HG03060 (cell line): ENCODE measurements at regions not wholly inside any gene's neighbourhood (a gene's known extent, or its start where the extent isn't known, plus 50 kb on each side); places are given as distances from the start of the nearest gene placed in this dataset.
"Not testable (repeated sequence)": the region's sequence is repeated elsewhere in the genome, so short reads cannot be mapped to it uniquely, and the experiment has no call there.

Source experiments
- ATAC-seq: cut with Tn5 transposase; IDR thresholded peaks from one replicate; pipeline ENCODE4 v1.9.1; 2021; ENCODE audit warnings: low read depth, moderate number of reproducible peaks; ENCODE audit not compliant: unreplicated experiment

DNA sequence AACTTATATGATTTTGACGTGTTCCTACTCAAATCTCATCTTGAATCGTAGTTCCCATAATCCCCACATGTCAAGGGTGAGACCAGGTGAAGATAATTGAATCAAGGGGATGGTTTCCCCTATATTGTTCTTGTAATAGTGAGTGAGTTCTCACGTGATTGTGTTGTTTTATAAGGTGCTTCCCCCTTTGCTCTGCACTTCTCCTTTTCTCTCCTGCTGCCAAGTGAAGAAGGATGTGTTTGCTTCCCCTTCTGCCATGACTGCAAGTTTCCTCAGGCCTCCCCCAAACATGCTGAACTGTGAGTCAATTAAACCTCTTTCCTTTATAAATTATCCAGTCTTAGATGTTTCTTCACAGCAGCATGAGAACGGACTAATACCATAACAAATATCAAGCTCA lies 83.2 kb downstream of the MANEA start:
- no peak for ATAC-seq

DNA sequence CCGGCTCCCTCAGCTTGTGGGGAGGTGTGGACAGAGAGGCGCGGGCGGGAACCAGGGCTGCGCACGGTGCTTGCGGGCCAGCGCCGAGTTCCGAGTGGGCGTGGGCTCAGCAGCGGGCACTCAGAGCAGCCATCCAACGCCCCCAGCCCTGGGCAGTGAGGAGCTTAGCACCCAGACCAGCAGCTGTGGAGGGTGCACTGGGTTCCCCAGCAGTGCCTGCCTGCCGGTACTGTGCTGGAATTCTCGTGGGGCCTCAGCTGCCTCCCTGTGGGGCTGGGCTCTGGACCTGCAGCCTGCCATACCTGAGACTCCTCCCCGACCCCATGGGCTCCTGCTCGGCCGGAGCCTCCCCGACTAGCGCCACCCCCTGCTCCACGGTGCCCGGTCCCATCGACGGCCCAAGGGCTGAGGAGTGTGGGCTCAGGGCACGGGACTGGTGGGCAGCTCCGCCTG lies 92.7 kb downstream of the MANEA start:
- no peak for ATAC-seq

DNA sequence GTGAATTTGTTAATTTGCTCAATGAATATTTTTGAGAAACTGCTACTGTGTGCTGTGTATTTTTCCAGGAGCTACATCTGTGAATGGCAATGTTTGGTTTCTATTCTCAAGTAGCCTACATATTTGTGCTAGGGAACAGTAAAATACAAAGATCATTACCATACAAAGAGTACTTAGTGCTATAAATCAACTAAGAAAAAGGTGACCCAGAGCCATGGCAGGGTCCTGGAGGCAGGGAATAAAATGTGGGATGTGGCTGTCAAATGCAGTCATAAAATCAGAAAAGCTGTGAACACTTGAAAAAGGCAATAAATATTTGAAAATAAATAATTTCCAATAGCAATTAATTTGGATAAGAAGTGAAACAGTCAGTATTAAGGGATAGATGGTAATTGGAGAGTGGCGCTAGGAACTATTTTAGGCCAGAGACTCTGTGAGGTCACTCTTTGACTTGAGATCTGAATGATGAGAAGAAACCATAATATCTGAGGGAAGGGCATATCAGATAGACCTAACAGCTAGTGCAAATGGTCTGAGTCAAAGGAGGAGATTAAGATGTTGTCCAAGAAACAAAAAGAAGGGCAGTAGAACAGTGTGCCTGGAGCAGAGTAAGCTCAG lies 98.8 kb downstream of the MANEA start:
- no peak for ATAC-seq

DNA sequence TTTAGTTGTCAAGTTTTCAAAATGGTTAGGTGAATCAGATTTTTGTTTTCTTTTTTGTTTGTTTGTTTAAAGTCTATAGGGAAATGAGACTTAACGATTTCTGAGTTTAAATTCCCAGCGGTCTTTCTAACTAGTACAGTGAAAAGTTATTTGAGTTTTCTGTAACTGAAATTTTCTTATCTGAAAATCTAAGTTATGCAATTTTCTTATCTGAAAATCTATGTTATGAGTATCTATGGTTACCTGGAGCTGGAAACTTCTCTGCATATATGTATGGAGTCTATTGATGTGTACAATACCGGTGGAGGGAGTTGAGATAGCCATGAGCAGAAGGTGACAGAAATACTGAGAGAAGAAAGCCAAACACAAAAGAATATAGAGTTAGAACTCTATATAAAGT lies 102.6 kb downstream of the MANEA start:
- ATAC-seq, result no peak

DNA sequence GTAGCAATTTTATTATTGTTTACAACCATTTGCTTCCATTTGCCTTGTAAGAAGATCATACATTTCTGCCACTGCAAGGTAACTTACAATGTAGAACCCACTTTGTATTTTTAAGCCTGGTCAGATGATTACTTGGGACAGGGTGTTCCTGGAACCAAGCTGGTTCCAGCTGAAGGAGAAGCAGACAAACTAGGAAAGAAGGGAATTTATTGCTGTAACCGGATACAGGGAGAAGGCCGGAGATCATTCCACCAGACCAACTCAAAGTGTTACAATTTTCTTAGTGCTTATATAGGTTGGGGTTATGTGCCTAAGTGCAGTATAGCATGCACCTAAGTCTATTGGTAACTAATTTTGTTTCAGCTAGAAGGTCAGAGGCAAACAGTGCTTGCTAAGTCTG lies 104.4 kb downstream of the MANEA start:
- no peak for ATAC-seq

DNA sequence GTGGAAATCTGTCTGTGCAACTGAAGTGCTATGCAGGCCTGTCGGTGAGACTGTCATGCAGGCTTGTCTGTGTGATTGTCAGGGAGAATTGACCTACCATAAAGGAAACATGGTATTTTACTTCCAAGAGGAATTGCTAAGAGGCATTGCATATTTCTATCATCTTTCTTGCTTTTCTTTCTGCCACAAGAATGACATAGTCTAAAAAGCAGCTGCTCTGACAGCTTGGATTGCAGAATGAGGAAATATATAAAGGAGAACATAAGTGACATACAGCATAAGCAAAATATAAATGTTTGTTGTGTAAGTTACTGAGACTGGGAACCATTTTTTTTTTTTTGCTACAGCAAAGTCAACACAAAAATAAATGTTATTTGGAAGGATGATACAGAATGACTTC lies 105.1 kb downstream of the MANEA start:
- no peak for ATAC-seq

DNA sequence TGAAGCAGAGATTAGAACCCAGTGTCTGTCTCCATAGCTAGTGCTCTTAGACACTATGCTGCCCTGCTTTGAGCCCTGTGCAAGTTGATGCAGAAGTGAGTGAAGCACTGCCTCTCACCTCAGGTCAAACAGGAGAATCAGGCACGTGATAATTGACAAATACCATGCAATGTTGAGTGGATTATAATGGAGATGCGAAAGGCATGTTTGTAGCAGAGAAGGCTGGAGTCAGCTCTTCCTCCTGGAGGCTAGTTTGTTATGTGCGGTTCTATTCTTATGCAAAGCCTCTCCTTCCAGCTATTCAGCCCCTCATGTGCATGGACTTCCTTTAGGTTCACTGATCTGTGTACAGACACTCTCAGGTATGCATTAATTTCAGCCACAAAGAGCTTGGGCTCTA lies 108.5 kb downstream of the MANEA start:
- no peak for ATAC-seq

DNA sequence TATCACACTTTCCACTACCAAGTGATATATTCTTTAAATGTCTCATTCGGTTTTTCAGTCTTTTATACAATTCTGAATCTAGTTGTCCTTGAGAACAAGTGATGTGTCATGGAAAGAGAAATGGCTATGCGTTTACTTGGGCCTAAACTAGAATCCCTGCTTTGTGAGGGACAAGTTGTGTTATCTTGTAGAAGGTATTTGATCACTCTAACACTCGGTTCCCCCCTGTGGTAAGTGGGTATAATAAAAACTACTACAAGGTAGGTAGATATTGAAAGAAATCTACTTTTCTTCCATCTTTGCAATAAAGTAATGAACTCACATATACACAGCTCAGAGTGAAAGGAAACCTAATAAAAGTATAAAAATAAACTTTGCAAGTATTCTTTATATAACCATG lies 108.9 kb downstream of the MANEA start:
- no peak for ATAC-seq

DNA sequence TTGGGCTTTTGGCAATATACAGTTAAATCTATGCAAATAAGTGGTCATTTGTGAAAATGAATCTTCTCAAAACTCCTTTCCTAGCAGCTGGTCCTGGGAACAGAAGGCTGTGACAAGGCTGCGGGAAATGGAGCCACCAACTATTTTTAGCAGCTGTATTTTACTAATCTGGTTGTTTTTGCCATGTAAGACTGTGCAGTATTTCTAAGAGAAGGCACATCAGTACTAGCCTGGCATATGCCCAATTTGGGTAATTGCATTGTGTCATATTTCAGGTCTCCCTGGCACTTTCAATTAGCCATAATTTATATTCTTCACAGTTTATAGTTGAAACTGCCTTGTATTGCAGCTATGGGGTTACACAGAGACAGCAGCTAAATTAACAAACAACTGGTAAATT lies 109.6 kb downstream of the MANEA start:
- ATAC-seq, result no peak

DNA sequence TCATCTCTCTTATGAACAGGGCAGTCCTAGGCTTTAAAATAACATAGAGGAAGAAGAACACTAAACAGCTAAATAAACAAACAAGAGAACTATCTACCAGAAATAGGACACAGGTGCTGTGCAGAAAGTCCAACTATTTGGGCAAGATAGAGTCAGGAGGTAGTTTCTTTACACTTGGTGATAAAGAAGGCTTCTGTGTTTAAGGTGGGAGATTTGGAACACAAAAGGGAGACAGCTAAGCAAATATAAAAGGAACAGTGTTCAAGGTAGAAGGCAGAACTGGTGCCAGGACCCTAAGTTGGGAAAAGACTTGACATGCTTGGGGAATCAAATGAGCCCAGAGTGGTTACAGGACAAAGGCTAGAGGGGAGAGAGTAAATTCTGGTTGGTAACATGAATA lies 110.5 kb downstream of the MANEA start:
- no peak for ATAC-seq

DNA sequence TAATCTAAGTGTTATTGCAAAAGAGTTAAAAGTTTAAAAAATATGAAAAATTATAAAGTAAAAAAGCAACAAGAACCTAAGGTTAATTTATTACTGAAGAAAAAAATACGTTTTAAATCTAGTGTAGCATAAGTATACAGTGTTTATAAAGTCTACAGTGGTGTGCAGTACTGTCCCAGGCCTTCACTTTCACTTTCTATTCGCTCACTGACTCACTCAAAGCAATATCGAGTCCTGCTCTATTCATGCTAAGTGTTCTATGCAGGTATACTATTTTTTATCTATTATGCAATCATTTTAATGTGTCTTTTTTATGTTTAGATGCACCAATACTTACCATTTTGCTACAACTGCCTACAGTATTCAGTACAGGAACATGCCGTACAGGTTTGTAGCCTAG lies 113.0 kb downstream of the MANEA start:
- ATAC-seq, result peak; percentile 62

DNA sequence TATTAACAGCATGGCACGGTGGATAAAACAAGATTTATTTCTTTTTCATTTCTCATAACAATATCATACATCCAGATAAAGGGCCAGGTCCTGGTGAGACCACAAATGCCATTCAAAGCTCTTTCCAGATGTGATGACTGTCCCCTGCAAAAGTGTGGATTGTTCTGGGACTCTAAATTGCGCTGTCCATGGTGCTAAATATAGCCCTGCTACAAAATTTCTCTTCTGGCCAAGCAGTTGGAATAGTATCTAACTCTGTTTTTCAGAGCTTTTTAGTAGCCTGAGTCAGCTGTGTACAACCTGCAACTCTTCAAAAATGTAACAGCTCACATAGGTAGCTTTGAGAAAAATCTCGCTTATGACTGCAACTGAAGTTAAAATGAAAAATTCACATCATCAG lies 115.8 kb downstream of the MANEA start:
- no peak for ATAC-seq

DNA sequence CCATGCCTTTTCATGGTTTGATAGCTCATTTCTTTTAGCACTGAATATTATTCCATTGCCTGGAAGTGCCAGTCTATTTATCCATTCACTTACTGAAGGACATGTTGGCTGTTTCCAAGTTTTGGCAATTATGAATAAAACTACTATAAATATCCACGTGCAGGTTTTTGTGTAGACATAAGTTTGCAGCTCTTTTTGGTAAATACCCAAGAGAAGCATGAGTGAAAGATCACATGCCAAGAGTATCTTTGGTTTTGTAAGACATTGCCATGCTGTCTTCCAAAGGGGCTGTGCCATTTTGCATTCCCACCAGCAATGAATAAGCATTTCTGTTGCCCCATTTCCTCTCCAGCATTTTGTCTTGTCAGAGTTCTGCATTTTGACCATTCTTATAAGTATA lies 120.9 kb downstream of the MANEA start:
- no peak for ATAC-seq

DNA sequence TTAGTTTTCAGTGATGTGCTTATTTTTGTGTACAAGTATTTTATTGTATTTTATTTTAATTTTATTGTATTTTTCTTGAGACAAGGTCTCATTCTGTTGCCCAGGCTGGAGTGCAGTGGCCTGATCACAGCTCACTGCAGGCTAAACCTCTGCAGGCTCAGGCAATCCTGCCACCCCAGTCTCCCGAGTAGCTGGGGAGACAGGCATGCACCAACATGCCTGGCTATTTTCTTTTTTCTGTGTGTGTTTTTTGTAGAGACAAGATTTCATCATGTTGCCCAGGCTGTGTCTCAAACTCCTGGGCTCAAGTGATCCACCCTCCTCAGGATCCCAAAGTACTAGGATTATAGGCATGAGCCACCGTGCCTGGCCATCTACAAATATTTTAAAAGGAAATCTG lies 146.3 kb downstream of the MANEA start:
- ATAC-seq, result no peak

DNA sequence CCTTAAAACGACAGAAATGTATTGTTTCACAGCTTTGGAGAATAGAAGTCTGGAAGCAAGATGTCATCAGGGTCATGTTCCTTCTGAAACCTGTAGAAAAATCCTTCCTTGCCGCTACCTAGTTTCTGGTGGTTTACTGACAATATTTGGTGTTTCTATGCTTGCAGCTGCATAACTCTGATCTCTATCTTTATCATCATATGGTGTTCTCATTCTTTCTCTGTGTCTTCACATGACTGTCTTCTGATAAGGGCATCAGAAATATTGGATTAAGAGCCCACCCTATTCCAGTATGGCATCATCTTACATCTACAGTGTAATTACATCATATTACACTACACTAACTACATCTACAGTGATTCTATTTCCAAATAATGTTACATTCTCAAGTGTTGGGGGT lies 148.0 kb downstream of the MANEA start:
- no peak for ATAC-seq

DNA sequence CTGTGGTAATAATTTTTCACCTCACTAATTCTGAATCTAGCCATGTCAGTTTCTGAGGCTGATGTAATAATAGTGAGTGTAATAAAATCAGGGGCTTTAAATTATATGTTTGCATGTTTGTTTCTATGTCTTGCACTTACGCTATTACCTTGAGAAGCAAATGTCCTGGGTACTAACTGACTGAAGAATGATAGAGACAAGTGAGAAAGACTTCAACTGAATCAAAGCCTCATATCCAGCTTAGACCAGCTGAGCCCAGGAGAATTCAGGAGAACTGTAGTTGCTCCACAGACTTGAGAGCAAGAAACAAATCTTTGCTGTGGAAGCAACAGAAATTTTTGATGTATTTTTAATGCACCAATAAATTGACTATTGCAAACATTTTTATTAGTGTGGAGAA lies 162.8 kb downstream of the MANEA start:
- no peak for ATAC-seq

DNA sequence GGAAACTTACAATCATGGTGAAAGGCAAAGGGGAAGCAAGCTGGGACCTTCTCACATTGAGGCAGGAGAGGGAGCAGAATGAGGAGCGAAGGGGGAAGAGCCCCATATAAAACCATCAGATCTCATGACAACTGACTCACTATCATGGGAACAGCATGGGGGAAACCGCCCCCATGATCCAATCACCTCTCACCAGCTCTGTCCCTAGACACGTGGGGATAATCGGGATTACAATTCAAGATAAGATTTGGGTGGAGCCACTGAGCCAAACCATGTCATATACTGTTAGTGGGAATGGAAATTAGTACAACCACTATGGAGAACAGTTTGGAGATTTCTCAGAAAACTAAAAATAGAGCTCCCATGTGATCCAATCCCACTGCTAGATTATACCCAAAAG lies 163.7 kb downstream of the MANEA start:
- no peak for ATAC-seq

DNA sequence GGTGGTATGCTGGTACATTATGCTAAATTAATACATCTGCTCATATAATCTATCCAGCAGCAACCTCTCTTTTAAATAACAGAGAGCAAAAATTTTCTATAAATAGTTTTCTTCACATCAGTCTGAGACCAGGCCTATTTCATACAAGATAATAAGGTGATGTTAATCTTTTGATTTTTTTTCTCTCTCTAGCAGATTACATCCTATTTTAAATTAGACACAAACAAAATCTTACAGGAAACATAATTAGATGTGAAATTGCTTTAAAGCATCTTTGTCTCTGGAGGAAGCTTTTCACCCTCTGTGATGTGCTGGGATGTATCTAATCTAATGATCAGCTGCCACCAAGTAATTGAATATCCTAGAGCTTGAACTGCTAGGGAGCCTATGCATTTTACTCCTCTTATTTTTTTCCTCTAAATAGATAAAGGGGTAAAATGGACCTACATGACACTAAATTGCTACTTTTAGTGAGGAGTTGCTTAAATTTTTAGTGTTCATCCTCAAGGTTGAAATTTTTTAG lies 165.5 kb downstream of the MANEA start:
- no peak for ATAC-seq

DNA sequence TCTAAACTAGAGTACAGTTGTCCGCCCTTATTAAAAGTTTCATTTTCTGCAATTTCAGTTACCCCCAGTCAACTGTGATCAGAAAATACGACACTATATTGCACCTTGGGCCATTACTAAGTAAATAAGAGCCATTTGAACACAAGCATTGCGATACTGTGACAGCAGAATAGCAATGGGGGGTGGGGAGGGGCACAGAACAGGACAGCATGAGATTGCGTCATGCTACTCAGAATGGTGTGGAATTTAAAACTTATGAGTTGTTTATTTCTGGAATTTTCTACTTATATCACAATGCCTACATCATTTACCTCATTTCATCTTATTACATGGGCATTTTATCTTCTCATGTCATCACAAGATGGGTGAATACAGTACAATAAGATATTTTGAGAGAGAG lies 166.3 kb downstream of the MANEA start:
- no peak for ATAC-seq

DNA sequence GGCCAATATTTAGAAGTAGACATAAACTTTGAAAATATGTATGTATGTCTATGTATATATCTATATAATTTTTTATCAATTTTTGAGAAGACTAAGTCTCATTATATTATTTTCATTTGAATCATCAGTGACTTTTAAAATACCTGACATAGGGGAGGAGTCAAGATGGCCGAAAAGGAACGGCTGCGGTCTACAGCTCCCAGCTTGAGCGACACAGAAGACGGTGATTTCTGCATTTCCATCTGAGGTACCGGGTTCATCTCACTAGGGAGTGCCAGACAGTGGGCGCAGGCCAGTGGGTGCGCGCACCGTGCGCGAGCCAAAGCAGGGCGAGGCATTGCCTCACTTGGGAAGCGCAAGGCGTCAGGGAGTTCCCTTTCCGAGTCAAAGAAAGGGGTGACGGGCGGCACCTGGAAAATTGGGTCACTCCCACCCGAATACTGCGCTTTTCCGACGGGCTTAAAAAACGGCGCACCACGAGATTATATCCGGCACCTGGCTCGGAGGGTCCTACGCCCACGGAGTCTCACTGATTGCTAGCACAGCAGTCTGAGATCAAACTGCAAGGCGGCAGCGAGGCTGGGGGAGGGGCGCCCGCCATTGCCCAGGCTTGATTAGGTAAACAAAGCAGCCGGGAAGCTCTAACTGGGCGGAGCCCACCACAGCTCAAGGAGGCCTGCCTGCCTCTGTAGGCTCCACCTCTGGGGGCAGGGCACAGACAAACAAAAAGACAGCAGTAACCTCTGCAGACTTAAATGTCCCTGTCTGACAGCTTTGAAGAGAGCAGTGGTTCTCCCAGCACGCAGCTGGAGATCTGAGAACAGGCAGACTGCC lies 181.1 kb downstream of the MANEA start:
- ATAC-seq, result not testable (repeated sequence)

DNA sequence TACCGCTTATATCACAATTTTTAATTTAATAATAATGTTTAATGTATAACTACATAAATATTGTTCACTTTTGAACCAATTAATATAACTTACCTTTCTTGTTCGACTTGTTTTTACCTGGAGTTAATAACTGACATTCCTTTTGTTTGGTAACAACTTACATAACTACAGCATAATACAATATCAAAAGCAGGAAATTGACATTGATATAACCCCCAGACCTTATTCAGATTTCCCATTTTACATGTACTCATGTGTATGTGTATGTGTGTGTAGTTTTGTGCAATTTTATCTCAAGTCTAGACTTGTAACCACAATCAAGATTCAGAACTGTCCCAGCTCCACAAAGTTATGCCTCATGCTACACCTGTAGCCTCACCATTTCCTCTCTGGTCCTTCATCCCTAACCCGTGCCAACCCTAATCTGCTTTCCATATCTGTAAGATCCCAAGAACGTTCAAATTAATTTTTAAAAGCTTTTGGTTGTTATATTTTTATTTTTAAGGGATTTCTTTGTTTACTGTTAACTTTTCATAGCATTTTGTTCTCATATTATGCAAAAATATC lies 190.6 kb downstream of the MANEA start:
- no peak for ATAC-seq

DNA sequence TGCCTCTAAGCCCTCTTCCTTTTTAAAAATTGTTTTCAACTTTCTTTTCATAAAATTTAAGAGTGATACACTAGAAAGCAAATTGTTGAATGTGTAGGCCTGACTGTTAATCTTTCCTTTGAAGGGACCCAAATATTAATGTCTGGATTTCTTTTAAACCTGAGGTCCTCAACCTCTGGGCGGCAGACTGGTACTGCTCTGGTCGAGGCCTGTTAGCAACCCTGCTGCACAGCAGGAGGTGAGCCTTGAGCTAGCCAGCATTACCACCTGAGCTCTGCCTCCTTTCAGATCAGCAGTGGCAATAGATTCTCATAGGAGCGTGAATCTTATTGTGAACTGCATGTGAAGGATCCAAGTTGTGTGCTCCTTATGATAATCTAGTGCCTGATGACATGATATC lies 191.2 kb downstream of the MANEA start:
- ATAC-seq, result no peak
